PFSK-1 (cell line): ENCODE measurements at regions not wholly inside any gene's neighbourhood (a gene's known extent, or its start where the extent isn't known, plus 50 kb on each side); places are given as distances from the start of the nearest gene placed in this dataset.

Experiments used
- FOXP2 ChIP-seq: optimal IDR thresholded peaks from 2 replicates; pipeline ENCODE3; 2011; ENCODE audit warnings: borderline replicate concordance, control low read depth, inconsistent platforms; ENCODE audit not compliant: insufficient read depth; ENCODE audit errors: extremely low read length, extremely low read depth
- POLR2AphosphoS5 ChIP-seq: IDR thresholded peaks from 2 replicates; pipeline ENCODE4 v1.6.1; 2012; ENCODE audit warnings: low read depth, mild to moderate bottlenecking, control low read depth, low read length, moderate library complexity
- SIN3A ChIP-seq: IDR thresholded peaks from 2 replicates; pipeline ENCODE4 v1.6.1; 2012; ENCODE audit warnings: mild to moderate bottlenecking, low read length, moderate library complexity, borderline replicate concordance; ENCODE audit not compliant: insufficient read depth
- TAF1 ChIP-seq: IDR thresholded peaks from 2 replicates; pipeline ENCODE4 v1.6.1; 2012; ENCODE audit warnings: low read length, control low read depth, borderline replicate concordance; ENCODE audit not compliant: insufficient read depth
- TF ChIP-seq, protein P1 (sequence below), 2 experiments: IDR thresholded peaks; 2 replicates each; pipeline versions ENCODE4 v1.6.1 to v1.8.0; 2011 to 2012; ENCODE audit warnings: low read depth in 2 of 2, low read length in 2 of 2, control low read depth in 1 of 2, inconsistent platforms in 1 of 2, mild to moderate bottlenecking in 1 of 2, moderate library complexity in 1 of 2; ENCODE audit not compliant: insufficient read depth in 1 of 2

DNA sequence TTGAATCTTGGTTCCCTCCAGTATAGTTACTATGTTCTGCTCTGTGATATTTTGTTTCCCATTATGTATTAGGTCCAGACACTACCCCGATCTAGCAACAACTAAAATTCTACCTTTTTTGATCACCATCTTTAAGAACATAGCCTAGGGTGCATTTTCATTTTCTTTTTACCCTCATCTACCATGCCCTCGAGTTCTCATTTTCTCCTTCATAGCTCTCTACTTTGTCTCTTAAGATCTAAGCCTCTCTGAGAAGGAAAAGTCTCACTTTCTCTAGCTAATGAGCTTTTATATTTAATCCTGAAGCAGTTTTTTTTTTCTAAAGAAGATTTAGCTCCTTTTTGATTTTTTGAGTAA, 1089.4 kb upstream of the SLC39A10 start:
- TF ChIP-seq TAF1 (no peak), POLR2AphosphoS5 (no peak), SIN3A (no peak), FOXP2 (no peak)
- TF ChIP-seq, protein P1, sequence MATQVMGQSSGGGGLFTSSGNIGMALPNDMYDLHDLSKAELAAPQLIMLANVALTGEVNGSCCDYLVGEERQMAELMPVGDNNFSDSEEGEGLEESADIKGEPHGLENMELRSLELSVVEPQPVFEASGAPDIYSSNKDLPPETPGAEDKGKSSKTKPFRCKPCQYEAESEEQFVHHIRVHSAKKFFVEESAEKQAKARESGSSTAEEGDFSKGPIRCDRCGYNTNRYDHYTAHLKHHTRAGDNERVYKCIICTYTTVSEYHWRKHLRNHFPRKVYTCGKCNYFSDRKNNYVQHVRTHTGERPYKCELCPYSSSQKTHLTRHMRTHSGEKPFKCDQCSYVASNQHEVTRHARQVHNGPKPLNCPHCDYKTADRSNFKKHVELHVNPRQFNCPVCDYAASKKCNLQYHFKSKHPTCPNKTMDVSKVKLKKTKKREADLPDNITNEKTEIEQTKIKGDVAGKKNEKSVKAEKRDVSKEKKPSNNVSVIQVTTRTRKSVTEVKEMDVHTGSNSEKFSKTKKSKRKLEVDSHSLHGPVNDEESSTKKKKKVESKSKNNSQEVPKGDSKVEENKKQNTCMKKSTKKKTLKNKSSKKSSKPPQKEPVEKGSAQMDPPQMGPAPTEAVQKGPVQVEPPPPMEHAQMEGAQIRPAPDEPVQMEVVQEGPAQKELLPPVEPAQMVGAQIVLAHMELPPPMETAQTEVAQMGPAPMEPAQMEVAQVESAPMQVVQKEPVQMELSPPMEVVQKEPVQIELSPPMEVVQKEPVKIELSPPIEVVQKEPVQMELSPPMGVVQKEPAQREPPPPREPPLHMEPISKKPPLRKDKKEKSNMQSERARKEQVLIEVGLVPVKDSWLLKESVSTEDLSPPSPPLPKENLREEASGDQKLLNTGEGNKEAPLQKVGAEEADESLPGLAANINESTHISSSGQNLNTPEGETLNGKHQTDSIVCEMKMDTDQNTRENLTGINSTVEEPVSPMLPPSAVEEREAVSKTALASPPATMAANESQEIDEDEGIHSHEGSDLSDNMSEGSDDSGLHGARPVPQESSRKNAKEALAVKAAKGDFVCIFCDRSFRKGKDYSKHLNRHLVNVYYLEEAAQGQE (IDR thresholded peaks at IDR 0.05; ENCODE audit: insufficient read depth in 1 of 2, low read depth in 2 of 2, low read length in 2 of 2): no peak
